Lower leg skin (tissue), 3 donors: ENCODE measurements at regions not wholly inside any gene's neighbourhood (a gene's known extent, or its start where the extent isn't known, plus 50 kb on each side); places are given as distances from the start of the nearest gene placed in this dataset.

Source experiments
- CTCF ChIP-seq, 3 donors: fragments of 450-650 bp; IDR thresholded peaks; one replicate each; pipeline ENCODE4 v1.5.1; 2016; ENCODE audit warnings: antibody characterized with exemption in 3 of 3, mild to moderate bottlenecking in 3 of 3, moderate library complexity in 2 of 3
- POLR2A ChIP-seq, 2 donors: fragments of 450-650 bp; IDR thresholded peaks; one replicate each; pipeline ENCODE4 v1.6.1; 2016 to 2017; ENCODE audit warnings: antibody characterized with exemption in 2 of 2, mild to moderate bottlenecking in 1 of 2, moderate library complexity in 1 of 2

- TF ChIP-seq CTCF (IDR thresholded peaks at IDR 0.05) = no peak
- TF ChIP-seq POLR2A (IDR thresholded peaks at IDR 0.05) = no peak
Observed at GRCh38 chrX:81729269-81729777, 527.4 kb downstream of the SH3BGRL start.
